ENCODE measurements at regions not wholly inside any gene's neighbourhood (a gene's known extent, or its start where the extent isn't known, plus 50 kb on each side); places are given as distances from the start of the nearest gene placed in this dataset.

DNA sequence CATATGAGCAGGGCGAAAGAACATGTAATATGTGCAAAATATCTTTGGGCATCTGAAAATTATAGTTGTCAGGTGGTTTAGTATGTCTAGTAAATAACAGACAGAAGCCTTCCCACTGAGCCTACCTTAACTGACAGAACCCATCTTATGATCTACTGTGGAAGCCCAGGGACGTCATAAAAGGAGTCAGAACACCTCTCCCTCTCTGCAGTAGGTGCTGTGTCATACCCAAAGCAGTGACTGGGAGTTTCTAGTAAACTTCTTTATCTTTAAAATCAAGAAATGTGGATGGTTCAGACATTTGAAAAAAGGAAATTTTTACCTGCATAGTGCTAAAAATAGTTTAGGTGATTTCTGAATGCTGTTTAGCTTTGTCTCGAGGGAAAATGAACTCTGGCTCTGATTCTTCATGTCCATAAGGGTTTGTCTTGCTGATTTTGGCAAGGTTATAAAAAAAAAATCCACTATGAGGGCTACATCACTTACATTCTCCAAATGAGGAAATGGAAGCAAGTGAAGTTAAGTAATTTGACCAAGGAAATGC lies 104.0 kb downstream of the NUDT12 start:
- TF ChIP-seq, protein P1, sequence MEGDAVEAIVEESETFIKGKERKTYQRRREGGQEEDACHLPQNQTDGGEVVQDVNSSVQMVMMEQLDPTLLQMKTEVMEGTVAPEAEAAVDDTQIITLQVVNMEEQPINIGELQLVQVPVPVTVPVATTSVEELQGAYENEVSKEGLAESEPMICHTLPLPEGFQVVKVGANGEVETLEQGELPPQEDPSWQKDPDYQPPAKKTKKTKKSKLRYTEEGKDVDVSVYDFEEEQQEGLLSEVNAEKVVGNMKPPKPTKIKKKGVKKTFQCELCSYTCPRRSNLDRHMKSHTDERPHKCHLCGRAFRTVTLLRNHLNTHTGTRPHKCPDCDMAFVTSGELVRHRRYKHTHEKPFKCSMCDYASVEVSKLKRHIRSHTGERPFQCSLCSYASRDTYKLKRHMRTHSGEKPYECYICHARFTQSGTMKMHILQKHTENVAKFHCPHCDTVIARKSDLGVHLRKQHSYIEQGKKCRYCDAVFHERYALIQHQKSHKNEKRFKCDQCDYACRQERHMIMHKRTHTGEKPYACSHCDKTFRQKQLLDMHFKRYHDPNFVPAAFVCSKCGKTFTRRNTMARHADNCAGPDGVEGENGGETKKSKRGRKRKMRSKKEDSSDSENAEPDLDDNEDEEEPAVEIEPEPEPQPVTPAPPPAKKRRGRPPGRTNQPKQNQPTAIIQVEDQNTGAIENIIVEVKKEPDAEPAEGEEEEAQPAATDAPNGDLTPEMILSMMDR (IDR thresholded peaks at IDR 0.05) = no peak
- TF ChIP-seq POLR2A (IDR thresholded peaks at IDR 0.05) = no peak
